Transverse colon (tissue), 4 donors: ENCODE measurements at regions not wholly inside any gene's neighbourhood (a gene's known extent, or its start where the extent isn't known, plus 50 kb on each side); places are given as distances from the start of the nearest gene placed in this dataset.

ENCODE experiments used
- DNase-seq: peaks from one replicate; pipeline ENCODE4 v3.0.0-alpha.2; 2019
- H3K27ac ChIP-seq, 4 donors: fragments of 200-600 bp; sonication (generic); 2 replicates each; pipeline ENCODE4 v1.5.1; 2016 to 2018; ENCODE audit warnings: inconsistent platforms in 4 of 4
- H3K27me3 ChIP-seq: fragments of 200-600 bp; sonication (generic); 2 replicates; pipeline ENCODE4 v1.5.1; 2017; ENCODE audit warnings: inconsistent platforms
- H3K36me3 ChIP-seq, 4 donors: fragments of 200-600 bp; sonication (generic); 2 replicates each; pipeline ENCODE4 v1.5.1; 2017 to 2019; ENCODE audit warnings: inconsistent platforms in 4 of 4
- H3K4me1 ChIP-seq, 4 donors: fragments of 200-600 bp; sonication (generic); 2 replicates each; pipeline ENCODE4 v1.5.1; 2017 to 2020; ENCODE audit warnings: inconsistent platforms in 4 of 4
- H3K4me3 ChIP-seq, 4 donors: fragments of 200-600 bp; sonication (generic); 1 replicate in 1 of 4; 2 replicates in 3 of 4; pipeline versions ENCODE4 v1.5.1 to v1.6.1; 2017 to 2019; ENCODE audit warnings: inconsistent platforms in 4 of 4
- H3K9me3 ChIP-seq, 2 donors: fragments of 200-600 bp; sonication (generic); 2 replicates each; pipeline ENCODE4 v1.5.1; 2017 to 2019; ENCODE audit warnings: inconsistent platforms in 2 of 2
- CTCF ChIP-seq, 5 experiments: fragments of 200-600 bp in 3 of 5; fragments of 450-650 bp in 2 of 5; sonication (generic) in 3 of 5; IDR thresholded peaks; 1 replicate in 2 of 5; 2 replicates in 3 of 5; pipeline ENCODE4 v1.5.1; 2016 to 2017; ENCODE audit warnings: antibody characterized with exemption in 5 of 5, inconsistent platforms in 3 of 5, mild to moderate bottlenecking in 2 of 5, moderate library complexity in 1 of 5
- EP300 ChIP-seq: sonication (generic); formaldehyde crosslinking; IDR thresholded peaks from one replicate; pipeline ENCODE4 v1.6.1; 2017; ENCODE audit warnings: antibody characterized with exemption, low read depth
- POLR2A ChIP-seq: fragments of 450-650 bp; IDR thresholded peaks from one replicate; pipeline ENCODE4 v1.6.1; 2016; ENCODE audit warnings: antibody characterized with exemption, mild to moderate bottlenecking, moderate library complexity
- POLR2AphosphoS5 ChIP-seq, 3 donors: sonication (generic); formaldehyde crosslinking; IDR thresholded peaks; one replicate each; pipeline ENCODE4 v1.6.1; 2016; ENCODE audit warnings: antibody characterized with exemption in 3 of 3
- WGBS, 2 donors: methylation state at CpG; one replicate each; pipeline ENCODE4 v1.1.5; 2018; ENCODE audit warnings: low coverage in 1 of 2; 5-methylcytosine and 5-hydroxymethylcytosine counted together
- in situ Hi-C, 4 donors: fragments of 200-750 bp; cut with MboI; loops; one replicate each; pipeline versions ENCODE4 v1.15.0 to v1.15.1; 2017; ENCODE audit warnings: low sequenced_read_pairs in 3 of 4, low pct_ligation_motif_present in 1 of 4, low pct_unique_long_range_greater_than_20kb in 1 of 4
- intact Hi-C: fragments of 100-400 bp; cut with DNase I; formaldehyde crosslinking; loops from one replicate; pipeline ENCODE4 v1.15.1; 2023; ENCODE audit warnings: low total_unique reads

GRCh38 chr2:221767106-221768012, 195.3 kb upstream of the EPHA4 start:
- Histone ChIP-seq H3K4me1 (no peaks in the 10 kb centered on the region), H3K9me3 (no peaks in the 10 kb centered on the region), H3K27me3 (no peaks in the 10 kb centered on the region), H3K4me3 (no peak overlapping the region), H3K27ac (no peak overlapping the region), H3K36me3 (no peaks in the 10 kb centered on the region)
- TF ChIP-seq POLR2AphosphoS5 (IDR thresholded peaks at IDR 0.05) = no peak
- TF ChIP-seq CTCF (IDR thresholded peaks at IDR 0.05) = no peak
- no peak for TF ChIP-seq POLR2A
- TF ChIP-seq EP300 = no peak
- in situ Hi-C loops (no loop called here), intact Hi-C loops (no loop called here)
- no peak for DNase-seq
- 71 to 80% methylated on average over 9 of the region's 9 CpGs for WGBS, 2 donors

GRCh38 chr2:221762496-221762895, 190.4 kb upstream of the EPHA4 start:
- Histone ChIP-seq H3K36me3 (no peaks in the 10 kb centered on the region), H3K9me3 (no peaks in the 10 kb centered on the region), H3K27ac (no peak overlapping the region), H3K4me3 (no peak overlapping the region), H3K4me1 (no peaks in the 10 kb centered on the region), H3K27me3 (no peaks in the 10 kb centered on the region)
- no peak for DNase-seq
- 60 to 77% methylated on average over 1 of the region's 1 CpG for WGBS, 2 donors
- in situ Hi-C loops = no loop called here
- TF ChIP-seq CTCF (IDR thresholded peaks at IDR 0.05) (no peak), POLR2AphosphoS5 (IDR thresholded peaks at IDR 0.05) (no peak), EP300 (no peak), POLR2A (no peak)
- intact Hi-C loops = no loop called here

- WGBS, 2 donors = 87 to 100% methylated on average over 2 of the region's 2 CpGs
- no peaks in the 10 kb centered on the region for H3K4me1 ChIP-seq
- H3K9me3 ChIP-seq = no peaks in the 10 kb centered on the region
- intact Hi-C loops = no loop called here
- no peak for DNase-seq
- H3K27me3 ChIP-seq = no peaks in the 10 kb centered on the region
- in situ Hi-C loops = no loop called here
- H3K36me3 ChIP-seq = no peaks in the 10 kb centered on the region
- no peak overlapping the region for H3K4me3 ChIP-seq
- H3K27ac ChIP-seq = no peak overlapping the region
- TF ChIP-seq POLR2A = no peak
- no peak for TF ChIP-seq POLR2AphosphoS5 (IDR thresholded peaks at IDR 0.05)
- no peak for TF ChIP-seq CTCF (IDR thresholded peaks at IDR 0.05)
- TF ChIP-seq EP300 = no peak
These were observed 189.2 kb upstream of the EPHA4 start for GRCh38 chr2:221761260-221761659.

GRCh38 chr2:221758076-221758475, 186.0 kb upstream of the EPHA4 start:
- intact Hi-C loops (no loop called here), in situ Hi-C loops (no loop called here)
- no peak overlapping the region for H3K27ac ChIP-seq
- H3K4me3 ChIP-seq = no peak overlapping the region
- H3K9me3 ChIP-seq = no peaks in the 10 kb centered on the region
- TF ChIP-seq CTCF (IDR thresholded peaks at IDR 0.05) (no peak), POLR2AphosphoS5 (IDR thresholded peaks at IDR 0.05) (no peak), EP300 (no peak), POLR2A (no peak)
- H3K27me3 ChIP-seq = no peaks in the 10 kb centered on the region
- no peaks in the 10 kb centered on the region for H3K4me1 ChIP-seq
- no peaks in the 10 kb centered on the region for H3K36me3 ChIP-seq
- no peak for DNase-seq
- 41 to 46% methylated on average over 5 of the region's 5 CpGs for WGBS, 2 donors
